H1 (cell line): ENCODE measurements at regions not wholly inside any gene's neighbourhood (a gene's known extent, or its start where the extent isn't known, plus 50 kb on each side); places are given as distances from the start of the nearest gene placed in this dataset.

ENCODE experiments used
- CTCF ChIP-seq, 3 experiments: IDR thresholded peaks; 1 replicate in 2 of 3; 2 replicates in 1 of 3; pipeline versions ENCODE4 v1.5.1 to v1.6.1; 2011; ENCODE audit warnings: low read length in 3 of 3, mild to moderate bottlenecking in 3 of 3, inconsistent platforms in 2 of 3, low read depth in 1 of 3, moderate library complexity in 1 of 3; ENCODE audit not compliant: insufficient read depth in 1 of 3; ENCODE audit errors: control extremely low read depth in 1 of 3

GRCh38 chr3:109887293-109887692 is 549.9 kb upstream of the DPPA4 start (continued):
- TF ChIP-seq CTCF (IDR thresholded peaks at IDR 0.05; ENCODE audit: control extremely low read depth in 1 of 3, insufficient read depth in 1 of 3, low read depth in 1 of 3, low read length in 3 of 3): no peak
